Inflammatory macrophage treated with lipopolysaccharide for 1 hour (primary cell): ENCODE measurements at regions not wholly inside any gene's neighbourhood (a gene's known extent, or its start where the extent isn't known, plus 50 kb on each side); places are given as distances from the start of the nearest gene placed in this dataset.

Experiments
- DNase-seq, 2 donors: peaks; one replicate each; pipeline ENCODE4 v3.0.0-alpha.2; 2020 to 2022

- DNase-seq = no peak
These were observed 329.4 kb upstream of the SLC35B3 start for GRCh38 chr6:8764733-8765132.

GRCh38 chr6:8760951-8761350 lies 325.6 kb upstream of the SLC35B3 start:
- no peak for DNase-seq

- DNase-seq = no peak
These were observed 323.1 kb upstream of the SLC35B3 start for GRCh38 chr6:8758412-8758811.

GRCh38 chr6:8750627-8751026 lies 315.3 kb upstream of the SLC35B3 start:
- DNase-seq = no peak

GRCh38 chr6:8749465-8749864 lies 314.1 kb upstream of the SLC35B3 start:
- no peak for DNase-seq

- DNase-seq = peak; percentile 18 to 26
These were observed 307.9 kb upstream of the SLC35B3 start for GRCh38 chr6:8743170-8743745.

GRCh38 chr6:8739454-8739853 lies 304.1 kb upstream of the SLC35B3 start:
- no peak for DNase-seq

- DNase-seq = peak; percentile 24 to 29
These were observed 303.6 kb upstream of the SLC35B3 start for GRCh38 chr6:8738951-8739350.

GRCh38 chr6:8736156-8736895 lies 301.0 kb upstream of the SLC35B3 start:
- DNase-seq = no peak

GRCh38 chr6:8733879-8734278 lies 298.5 kb upstream of the SLC35B3 start:
- DNase-seq = no peak

- DNase-seq = no peak
These were observed 296.5 kb upstream of the SLC35B3 start for GRCh38 chr6:8731874-8732273.

- DNase-seq = no peak
These were observed 275.5 kb upstream of the SLC35B3 start for GRCh38 chr6:8710668-8711431.

- peak; percentile 30 to 37 for DNase-seq
These were observed 272.8 kb upstream of the SLC35B3 start for GRCh38 chr6:8707956-8708772.

GRCh38 chr6:8707369-8707768 lies 272.0 kb upstream of the SLC35B3 start:
- no peak for DNase-seq

GRCh38 chr6:8705435-8706020 lies 270.2 kb upstream of the SLC35B3 start:
- no peak for DNase-seq

- DNase-seq = no peak
These were observed 267.7 kb upstream of the SLC35B3 start for GRCh38 chr6:8703059-8703458.

- no peak for DNase-seq
These were observed 253.5 kb upstream of the SLC35B3 start for GRCh38 chr6:8688821-8689220.

GRCh38 chr6:8686077-8686476 lies 250.7 kb upstream of the SLC35B3 start:
- DNase-seq = no peak

GRCh38 chr6:8683204-8683603 lies 247.9 kb upstream of the SLC35B3 start:
- no peak for DNase-seq

GRCh38 chr6:8679823-8680222 lies 244.5 kb upstream of the SLC35B3 start:
- DNase-seq = no peak

- DNase-seq = no peak
These were observed 243.1 kb upstream of the SLC35B3 start for GRCh38 chr6:8678466-8678865.

- peak in 1 of 2 donors; percentile 7 for DNase-seq
These were observed 238.8 kb upstream of the SLC35B3 start for GRCh38 chr6:8674126-8674525.

GRCh38 chr6:8672882-8673281 lies 237.5 kb upstream of the SLC35B3 start:
- DNase-seq = no peak
